ENCODE measurements at regions not wholly inside any gene's neighbourhood (a gene's known extent, or its start where the extent isn't known, plus 50 kb on each side); places are given as distances from the start of the nearest gene placed in this dataset.

GRCh38 chr3:32056559-32057290, 49.7 kb upstream of the GPD1L start:
- POLR2A ChIA-PET = no interaction called here
- no peak for TF ChIP-seq FOXK2 (IDR thresholded peaks at IDR 0.05)
- TF ChIP-seq LEF1 (IDR thresholded peaks at IDR 0.05; ENCODE audit: borderline replicate concordance) = no peak
- TF ChIP-seq FOXM1 (IDR thresholded peaks at IDR 0.05; ENCODE audit: borderline replicate concordance) = no peak
- TF ChIP-seq ARNT (IDR thresholded peaks at IDR 0.05) = no peak
- TF ChIP-seq PKNOX1 (IDR thresholded peaks at IDR 0.05) = no peak

More at GRCh38 chr3:32056559-32057290, 49.7 kb upstream of the GPD1L start:
- no peak for DNase-seq (ENCODE audit: extremely low spot score)
- CTCF ChIA-PET = no interaction called here

All from HEK293T (cell line).